B cell (primary cell): ENCODE measurements at regions not wholly inside any gene's neighbourhood (a gene's known extent, or its start where the extent isn't known, plus 50 kb on each side); places are given as distances from the start of the nearest gene placed in this dataset.

Experiments
- CTCF ChIP-seq: fragments of 200-600 bp; IDR thresholded peaks from one replicate; pipeline ENCODE4 v1.8.0; 2022; ENCODE audit warnings: antibody characterized with exemption, mild to moderate bottlenecking
- EZH2 ChIP-seq: IDR thresholded peaks from 2 replicates; pipeline ENCODE4 v1.6.1; 2012; ENCODE audit warnings: borderline replicate concordance, low read depth, mild to moderate bottlenecking, moderate library complexity, low read length; ENCODE audit not compliant: insufficient read depth, poor library complexity, severe bottlenecking

GRCh38 chr19:21607449-21607848 is 102.0 kb downstream of the ZNF429 start:
- no peak for TF ChIP-seq CTCF
- TF ChIP-seq EZH2 = no peak
